ENCODE measurements at regions not wholly inside any gene's neighbourhood (a gene's known extent, or its start where the extent isn't known, plus 50 kb on each side); places are given as distances from the start of the nearest gene placed in this dataset.

- Histone ChIP-seq H3K27ac (ENCODE audit: low read depth, low read length) (no peak overlapping the region), H3K9ac (ENCODE audit: low read length) (no peak overlapping the region), H3K4me1 (ENCODE audit: control insufficient read depth in 1 of 2, insufficient read depth in 2 of 2, low read length in 2 of 2) (no peaks in the 10 kb centered on the region), H3K9me3 (ENCODE audit: control insufficient read depth in 1 of 2, insufficient read depth in 1 of 2, low read depth in 1 of 2, low read length in 2 of 2) (peaks cover 17 to 32% of the 10 kb centered on the region in 2 experiments; a peak in 3 of 4 replicates), H3K9me2 (ENCODE audit: insufficient read depth) (no peaks in the 10 kb centered on the region), H2AFZ (ENCODE audit: low read depth, low read length, poor library complexity, severe bottlenecking) (no peak overlapping the region), H3K79me2 (ENCODE audit: insufficient read depth, low read length) (no peaks in the 10 kb centered on the region), H3K4me2 (ENCODE audit: low read length) (no peak overlapping the region), H4K20me1 (ENCODE audit: insufficient read depth) (no peaks in the 10 kb centered on the region), H3K36me3 (ENCODE audit: control insufficient read depth in 1 of 2, insufficient read depth in 2 of 2, low read length in 2 of 2) (no peaks in the 10 kb centered on the region), H3K27me3 (ENCODE audit: insufficient read depth, low read length) (no peaks in the 10 kb centered on the region), H3K4me3 (replicated peaks in 1 of 2; ENCODE audit: low read depth in 1 of 2, low read length in 2 of 2) (no peak overlapping the region)
- DNase-seq (ENCODE audit: low read depth, low spot score) (no peak), ATAC-seq (no peak)
- intact Hi-C loops (cut with micrococcal nuclease): no loop called here
- RAD21 ChIA-PET (ENCODE audit: low non-redundant PET in 1 of 2, low total read pairs in 2 of 2, uncharacterized antibody in 2 of 2, unreplicated experiment in 2 of 2): no interaction called here
- POLR2A ChIA-PET: no interaction called here
- CTCF ChIA-PET: no interaction called here
- no peak for TF ChIP-seq CTCF (IDR thresholded peaks at IDR 0.05 in 2 of 3, conservative IDR thresholded peaks at IDR 0.05 in 1 of 3; ENCODE audit: borderline replicate concordance in 1 of 3, insufficient read depth in 1 of 3, low read depth in 2 of 3, low read length in 2 of 3)
- no peak for TF ChIP-seq ZBTB33 (IDR thresholded peaks at IDR 0.05; ENCODE audit: extremely low read depth, insufficient replicate concordance, low read length)
- TF ChIP-seq CEBPB (IDR thresholded peaks at IDR 0.05; ENCODE audit: low read depth): no peak
- no peak for TF ChIP-seq ELF1 (IDR thresholded peaks at IDR 0.05; ENCODE audit: borderline replicate concordance, low read depth)
- no peak for TF ChIP-seq ZFX (IDR thresholded peaks at IDR 0.05)
- TF ChIP-seq REST (IDR thresholded peaks at IDR 0.05; ENCODE audit: low read depth): no peak
- no peak for TF ChIP-seq CBX3 (IDR thresholded peaks at IDR 0.05; ENCODE audit: low read depth)
- no peak for TF ChIP-seq JUND (IDR thresholded peaks at IDR 0.05)
- no peak for TF ChIP-seq SIN3A (IDR thresholded peaks at IDR 0.05; ENCODE audit: low read depth)
- no peak for TF ChIP-seq EGR1 (IDR thresholded peaks at IDR 0.05; ENCODE audit: low read depth)
- no peak for TF ChIP-seq POLR2AphosphoS5 (IDR thresholded peaks at IDR 0.05; ENCODE audit: low read depth, low read length)
- no peak for TF ChIP-seq EZH2 (IDR thresholded peaks at IDR 0.05)
- TF ChIP-seq RAD21 (IDR thresholded peaks at IDR 0.05; ENCODE audit: low read depth): no peak
- no TSS peak for BruUV-seq (replicated peaks)
Observed at GRCh38 chr10:108957681-108958080, 965.6 kb downstream of the XPNPEP1 start.

Data from HCT116 (cell line).